AG04450 (cell line): ENCODE measurements at regions not wholly inside any gene's neighbourhood (a gene's known extent, or its start where the extent isn't known, plus 50 kb on each side); places are given as distances from the start of the nearest gene placed in this dataset.

Experiments
- CTCF ChIA-PET: fragments of 300-600, 350-600 bp; formaldehyde crosslinking; extraction: SDS; loops from one replicate; lab custom pipeline; 2022; ENCODE audit warnings: antibody characterized with exemption, inconsistent platforms; lab: Charles Lee
- POLR2A ChIA-PET: fragments of 350-600 bp; formaldehyde crosslinking; extraction: SDS; loops from one replicate; lab custom pipeline; 2021; ENCODE audit warnings: antibody characterized with exemption, inconsistent platforms; lab: Yijun Ruan, JAX
- DNase-seq: peaks from one replicate; pipeline ENCODE4 v3.0.0-alpha.2; 2011; ENCODE audit warnings: low read depth, low spot score
- H3K27ac ChIP-seq: one replicate; pipeline ENCODE4 v1.5.1; 2012; ENCODE audit warnings: low read depth, low read length, control low read depth
- H3K27me3 ChIP-seq: one replicate; pipeline ENCODE4 v1.6.0; 2012; ENCODE audit warnings: low read length; ENCODE audit not compliant: control insufficient read depth, insufficient read depth
- H3K4me3 ChIP-seq: 2 replicates; pipeline ENCODE4 v1.5.1; 2011; ENCODE audit warnings: mild to moderate bottlenecking, low read depth, low read length, control low read depth
- H3K9me3 ChIP-seq: 2 replicates; pipeline ENCODE4 v1.5.1; 2012; ENCODE audit warnings: low read length; ENCODE audit not compliant: control insufficient read depth, insufficient read depth
- TF ChIP-seq, protein P1 (sequence below): IDR thresholded peaks from 2 replicates; pipeline ENCODE4 v1.5.1; 2011; ENCODE audit warnings: low read depth, low read length, control low read depth, inconsistent platforms

- ChIA-PET CTCF (no interaction called here), POLR2A (no interaction called here)
- TF ChIP-seq, protein P1, sequence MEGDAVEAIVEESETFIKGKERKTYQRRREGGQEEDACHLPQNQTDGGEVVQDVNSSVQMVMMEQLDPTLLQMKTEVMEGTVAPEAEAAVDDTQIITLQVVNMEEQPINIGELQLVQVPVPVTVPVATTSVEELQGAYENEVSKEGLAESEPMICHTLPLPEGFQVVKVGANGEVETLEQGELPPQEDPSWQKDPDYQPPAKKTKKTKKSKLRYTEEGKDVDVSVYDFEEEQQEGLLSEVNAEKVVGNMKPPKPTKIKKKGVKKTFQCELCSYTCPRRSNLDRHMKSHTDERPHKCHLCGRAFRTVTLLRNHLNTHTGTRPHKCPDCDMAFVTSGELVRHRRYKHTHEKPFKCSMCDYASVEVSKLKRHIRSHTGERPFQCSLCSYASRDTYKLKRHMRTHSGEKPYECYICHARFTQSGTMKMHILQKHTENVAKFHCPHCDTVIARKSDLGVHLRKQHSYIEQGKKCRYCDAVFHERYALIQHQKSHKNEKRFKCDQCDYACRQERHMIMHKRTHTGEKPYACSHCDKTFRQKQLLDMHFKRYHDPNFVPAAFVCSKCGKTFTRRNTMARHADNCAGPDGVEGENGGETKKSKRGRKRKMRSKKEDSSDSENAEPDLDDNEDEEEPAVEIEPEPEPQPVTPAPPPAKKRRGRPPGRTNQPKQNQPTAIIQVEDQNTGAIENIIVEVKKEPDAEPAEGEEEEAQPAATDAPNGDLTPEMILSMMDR, result no peak
- DNase-seq, result no peak
- no peak overlapping the region for H3K4me3 ChIP-seq
- H3K27me3 ChIP-seq, result no peaks in the 10 kb centered on the region
- H3K27ac ChIP-seq, result no peak overlapping the region
- peaks cover 88% of the 10 kb centered on the region for H3K9me3 ChIP-seq
Observed at GRCh38 chr22:49569286-49570031, 258.2 kb downstream of the BRD1 start.

DNA sequence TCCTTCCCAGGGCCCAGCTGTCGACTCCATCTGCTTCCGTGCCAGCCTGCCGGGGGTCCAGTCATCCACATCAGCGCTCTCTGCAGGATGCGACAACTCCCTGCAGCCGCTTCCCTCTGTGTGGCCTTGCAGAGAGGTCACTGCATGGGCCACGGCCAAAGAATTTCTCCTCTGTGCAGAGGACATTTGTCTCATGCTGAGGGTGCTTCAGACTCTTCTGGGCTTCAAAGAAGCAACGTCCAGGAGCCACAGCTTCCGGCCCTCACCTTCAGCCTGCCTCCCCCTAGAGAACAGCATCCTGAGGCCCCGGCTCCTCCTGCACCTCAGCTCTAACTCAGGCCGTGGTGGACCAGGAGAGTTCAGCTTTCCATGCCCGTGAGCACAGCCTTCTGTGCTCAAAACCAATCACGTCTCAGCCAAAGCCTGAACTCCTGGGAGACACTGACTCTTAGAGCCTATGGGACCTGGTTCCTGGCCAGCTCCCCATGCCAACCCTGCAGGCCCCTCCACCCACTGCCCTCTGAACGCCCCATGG is 258.9 kb downstream of the BRD1 start:
- TF ChIP-seq, protein P1, result no peak
- H3K4me3 ChIP-seq, result no peak overlapping the region
- POLR2A ChIA-PET, result no interaction called here
- H3K9me3 ChIP-seq, result peaks cover 88% of the 10 kb centered on the region
- no peak for DNase-seq
- H3K27ac ChIP-seq, result no peak overlapping the region
- H3K27me3 ChIP-seq, result no peaks in the 10 kb centered on the region
- CTCF ChIA-PET, result no interaction called here

DNA sequence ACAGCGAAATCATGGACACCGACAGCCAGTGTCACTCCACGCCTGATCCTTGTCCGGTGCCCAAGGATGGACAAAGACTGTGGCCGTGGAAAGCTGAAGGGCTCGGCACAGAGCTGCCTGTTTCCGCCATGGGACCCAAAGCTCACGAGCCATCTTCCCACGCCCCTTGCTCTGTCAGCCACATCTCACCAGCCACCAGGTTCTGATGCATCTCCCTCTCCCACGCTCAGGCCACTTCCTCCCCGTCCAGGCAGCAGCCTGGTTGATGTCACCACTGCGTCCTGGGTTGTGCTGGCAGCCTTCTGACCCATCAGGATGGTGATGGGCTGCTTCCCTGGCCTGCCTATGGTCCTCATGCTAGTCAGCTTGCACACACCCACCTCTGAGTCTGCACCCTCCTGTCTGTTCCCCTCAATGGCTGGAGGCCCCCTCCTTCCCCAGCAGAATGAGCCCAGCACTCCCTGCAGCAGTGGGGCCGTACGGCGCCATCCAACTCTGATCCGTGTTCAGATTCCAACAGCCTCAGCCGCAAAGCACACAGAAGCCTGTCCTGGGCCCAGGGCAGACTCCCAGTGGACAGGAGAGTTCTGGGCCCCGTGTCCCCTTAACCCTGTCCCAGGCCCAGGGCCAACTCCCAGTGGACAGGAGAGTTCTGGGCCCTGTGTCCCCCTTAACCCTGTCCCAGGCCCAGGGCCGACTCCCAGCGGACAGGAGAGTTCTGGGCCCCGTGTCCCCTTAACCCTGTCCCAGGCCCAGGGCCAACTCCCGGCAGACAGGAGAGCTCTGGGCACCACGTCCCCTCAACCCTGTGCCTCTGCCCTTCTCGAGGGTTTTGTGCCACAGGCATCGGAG is 259.5 kb downstream of the BRD1 start:
- no peak overlapping the region for H3K4me3 ChIP-seq
- TF ChIP-seq, protein P1, result no peak
- no peak for DNase-seq
- peaks cover 86% of the 10 kb centered on the region for H3K9me3 ChIP-seq
- ChIA-PET POLR2A (no interaction called here), CTCF (no interaction called here)
- no peaks in the 10 kb centered on the region for H3K27me3 ChIP-seq
- no peak overlapping the region for H3K27ac ChIP-seq

- Histone ChIP-seq H3K4me3 (no peak overlapping the region), H3K27me3 (no peaks in the 10 kb centered on the region), H3K9me3 (peaks cover 81% of the 10 kb centered on the region), H3K27ac (no peak overlapping the region)
- DNase-seq, result no peak
- TF ChIP-seq, protein P1, result no peak
- ChIA-PET POLR2A (no interaction called here), CTCF (no interaction called here)
Observed at GRCh38 chr22:49566693-49567092, 261.0 kb downstream of the BRD1 start.

GRCh38 chr22:49566141-49566541 is 261.5 kb downstream of the BRD1 start:
- TF ChIP-seq, protein P1, result no peak
- Histone ChIP-seq H3K9me3 (peaks cover 76% of the 10 kb centered on the region), H3K27me3 (no peaks in the 10 kb centered on the region), H3K4me3 (no peak overlapping the region), H3K27ac (no peak overlapping the region)
- CTCF ChIA-PET, result no interaction called here
- POLR2A ChIA-PET, result no interaction called here
- DNase-seq, result no peak
